ENCODE measurements at regions not wholly inside any gene's neighbourhood (a gene's known extent, or its start where the extent isn't known, plus 50 kb on each side); places are given as distances from the start of the nearest gene placed in this dataset.

DNA sequence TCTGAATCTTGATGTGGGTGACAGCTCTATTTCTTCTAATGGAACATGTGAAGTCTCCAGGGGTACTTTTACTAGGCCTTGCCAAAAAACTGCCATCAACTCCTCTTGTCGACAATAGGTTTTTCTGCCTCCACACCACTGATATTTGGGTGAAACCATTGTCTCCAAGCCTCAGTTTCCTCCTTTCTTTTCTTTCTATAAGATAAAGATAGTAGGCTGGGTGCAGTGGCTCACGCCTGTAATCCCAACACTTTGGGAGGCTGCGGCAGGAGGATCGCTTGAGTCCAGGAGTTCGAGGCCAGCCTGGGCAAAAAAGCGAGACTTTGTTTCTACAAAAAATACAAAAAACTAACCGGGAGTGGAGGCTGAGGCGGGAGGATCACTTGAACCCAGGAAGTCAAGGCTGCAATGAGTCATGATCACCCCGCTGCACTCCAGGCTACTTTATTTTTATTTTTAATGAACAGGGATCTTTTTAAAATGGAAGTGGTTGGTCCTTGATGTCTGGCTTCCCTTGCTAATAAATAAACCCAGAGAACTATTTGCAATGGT is 159.9 kb upstream of the TNFAIP3 start:
- no peak for TF ChIP-seq CTCF (IDR thresholded peaks at IDR 0.05)
- no peak for TF ChIP-seq POLR2A (IDR thresholded peaks at IDR 0.05)

All from lower leg skin (tissue), 3 donors.